SK-N-SH (cell line): ENCODE measurements at regions not wholly inside any gene's neighbourhood (a gene's known extent, or its start where the extent isn't known, plus 50 kb on each side); places are given as distances from the start of the nearest gene placed in this dataset.

Experiments used
- CTCF ChIA-PET: fragments of 300-600, 350-600 bp; formaldehyde crosslinking; extraction: SDS; loops from one replicate; lab custom pipeline; 2021; lab: Yijun Ruan, JAX
- POLR2A ChIA-PET: fragments of 350-600 bp; sonication (Branson Sonifier 250); formaldehyde crosslinking; extraction: SDS; loops from one replicate; lab custom pipeline; 2020; ENCODE audit warnings: antibody characterized with exemption, inconsistent platforms; lab: Yijun Ruan, JAX
- DNase-seq: peaks from one replicate; pipeline ENCODE4 v3.0.0; 2012
- H2AFZ ChIP-seq: fragments of 200-600 bp; sonication (generic); 2 replicates; pipeline ENCODE4 v1.8.1; 2016; ENCODE audit warnings: antibody characterized with exemption, mild to moderate bottlenecking, low read depth
- H3F3A ChIP-seq: fragments of 200-600 bp; sonication (generic); replicated peaks from 2 replicates; pipeline ENCODE3; 2016; ENCODE audit warnings: antibody characterized with exemption, mild to moderate bottlenecking; ENCODE audit not compliant: insufficient read depth
- H3K27ac ChIP-seq, 2 experiments: fragments of 200-500 bp in 1 of 2; fragments of 200-600 bp in 1 of 2; sonication (Bioruptor generic) in 1 of 2; sonication (generic), shearing (Covaris generic) in 1 of 2; 2 replicates each; pipeline versions ENCODE4 v1.5.1 to v1.6.1; 2014 to 2016; ENCODE audit warnings: low read depth in 2 of 2, inconsistent platforms in 1 of 2, low read length in 1 of 2, mild to moderate bottlenecking in 1 of 2, mixed read lengths in 1 of 2
- H3K27me3 ChIP-seq: fragments of 200-600 bp; sonication (generic), shearing (Covaris generic); 2 replicates; pipeline ENCODE4 v1.6.1; 2016; ENCODE audit warnings: mixed run types; ENCODE audit not compliant: insufficient read depth
- H3K36me3 ChIP-seq, 2 experiments: fragments of 200-500 bp in 1 of 2; fragments of 200-600 bp in 1 of 2; sonication (Bioruptor generic) in 1 of 2; sonication (generic) in 1 of 2; replicated peaks in 1 of 2; 2 replicates each; pipeline versions ENCODE3 to v1.5.1; 2014 to 2016; ENCODE audit warnings: low read length in 1 of 2, mild to moderate bottlenecking in 1 of 2; ENCODE audit not compliant: insufficient read depth in 2 of 2, control insufficient read depth in 1 of 2
- H3K4me1 ChIP-seq, 2 experiments: fragments of 200-500 bp in 1 of 2; fragments of 200-600 bp in 1 of 2; sonication (Bioruptor generic) in 1 of 2; sonication (generic), shearing (Covaris generic) in 1 of 2; 2 replicates each; pipeline versions ENCODE4 v1.5.1 to v1.6.1; 2014 to 2016; ENCODE audit warnings: low read depth in 1 of 2, low read length in 1 of 2, mixed run types in 1 of 2; ENCODE audit not compliant: insufficient read depth in 2 of 2, control insufficient read depth in 1 of 2
- H3K4me2 ChIP-seq: fragments of 200-600 bp; sonication (generic), shearing (Covaris generic); 2 replicates; pipeline ENCODE4 v1.6.1; 2017; ENCODE audit warnings: mixed run types
- H3K4me3 ChIP-seq, 2 experiments: fragments of 200-500 bp in 1 of 2; fragments of 200-600 bp in 1 of 2; sonication (Bioruptor generic) in 1 of 2; sonication (generic), shearing (Covaris generic) in 1 of 2; 2 replicates each; pipeline versions ENCODE4 v1.5.1 to v1.8.1; 2014 to 2016; ENCODE audit warnings: low read depth in 2 of 2, inconsistent platforms in 1 of 2, low read length in 1 of 2, mild to moderate bottlenecking in 1 of 2, mixed read lengths in 1 of 2, moderate library complexity in 1 of 2
- H3K79me2 ChIP-seq: fragments of 200-600 bp; sonication (generic); 2 replicates; pipeline ENCODE4 v1.8.1; 2017; ENCODE audit warnings: mild to moderate bottlenecking; ENCODE audit not compliant: insufficient read depth
- H3K9ac ChIP-seq: fragments of 200-600 bp; sonication (generic); 2 replicates; pipeline ENCODE4 v1.6.1; 2017; ENCODE audit warnings: mixed run types
- H3K9me2 ChIP-seq: fragments of 200-600 bp; sonication (generic); 2 replicates; pipeline ENCODE4 v1.6.1; 2017; ENCODE audit warnings: mixed run types
- H3K9me3 ChIP-seq: fragments of 200-600 bp; sonication (generic); 2 replicates; pipeline ENCODE4 v1.6.1; 2017; ENCODE audit warnings: mixed run types, mild to moderate bottlenecking, moderate library complexity
- H4K20me1 ChIP-seq: fragments of 200-600 bp; sonication (generic); 2 replicates; pipeline ENCODE4 v1.6.1; 2017; ENCODE audit warnings: mild to moderate bottlenecking, mixed run types; ENCODE audit not compliant: insufficient read depth
- EZH2phosphoT487 ChIP-seq: fragments of 200-600 bp; sonication (generic); IDR thresholded peaks from 2 replicates; pipeline ENCODE4 v1.6.1; 2017; ENCODE audit warnings: low read depth, mixed run types, mild to moderate bottlenecking, antibody characterized with exemption, moderate library complexity, borderline replicate concordance
- GABPA ChIP-seq: IDR thresholded peaks from 2 replicates; pipeline ENCODE4 v1.4.0; 2012; ENCODE audit warnings: low read depth, mild to moderate bottlenecking
- GATA2 ChIP-seq: sonication (generic); formaldehyde crosslinking; IDR thresholded peaks from 2 replicates; pipeline ENCODE4 v1.5.0; 2020; ENCODE audit warnings: mild to moderate bottlenecking, missing genetic modification reagents
- IRF3 ChIP-seq: fragments of 150-350 bp; IDR thresholded peaks from 2 replicates; pipeline ENCODE4 v1.6.1; 2016; ENCODE audit warnings: mild to moderate bottlenecking, low read depth, low read length
- MXI1 ChIP-seq: IDR thresholded peaks from 2 replicates; pipeline ENCODE4 v1.6.1; 2012; ENCODE audit warnings: mild to moderate bottlenecking, low read depth, low read length, improper control_type of control experiment
- RAD21 ChIP-seq: IDR thresholded peaks from 2 replicates; pipeline ENCODE4 v1.6.1; 2012; ENCODE audit warnings: mild to moderate bottlenecking, low read length
- RCOR1 ChIP-seq: fragments of 150-350 bp; IDR thresholded peaks from 2 replicates; pipeline ENCODE4 v1.6.1; 2017; ENCODE audit warnings: antibody characterized with exemption, low read length
- RFX5 ChIP-seq: IDR thresholded peaks from 2 replicates; pipeline ENCODE4 v1.6.1; 2012; ENCODE audit warnings: mild to moderate bottlenecking, improper control_type of control experiment, low read length
- TAF1 ChIP-seq: IDR thresholded peaks from 2 replicates; pipeline ENCODE4 v1.6.1; 2012; ENCODE audit warnings: low read depth, mild to moderate bottlenecking, low read length, moderate library complexity, borderline replicate concordance
- TCF12 ChIP-seq: IDR thresholded peaks from 2 replicates; pipeline ENCODE4 v1.4.0; 2012
- USF1 ChIP-seq: IDR thresholded peaks from 2 replicates; pipeline ENCODE4 v1.4.0; 2012; ENCODE audit warnings: low read depth, borderline replicate concordance
- USF2 ChIP-seq: fragments of 150-350 bp; IDR thresholded peaks from 2 replicates; pipeline ENCODE4 v1.6.1; 2017; ENCODE audit warnings: antibody characterized with exemption, low read length, low read depth, borderline replicate concordance
- ZBTB33 ChIP-seq: IDR thresholded peaks from 2 replicates; pipeline ENCODE4 v1.4.0; 2012; ENCODE audit warnings: low read depth, borderline replicate concordance
- WGBS: methylation state at CpG from one replicate; pipeline ENCODE4 v1.1.6; 2017; ENCODE audit warnings: low lambda C conversion rate; 5-methylcytosine and 5-hydroxymethylcytosine counted together

GRCh38 chr3:148453781-148454191 is 243.9 kb upstream of the AGTR1 start (continued):
- TF ChIP-seq USF1 (no peak), RCOR1 (no peak), GABPA (no peak), EZH2phosphoT487 (no peak), RAD21 (no peak), MXI1 (no peak), IRF3 (no peak)

GRCh38 chr3:148455098-148455497 is 242.6 kb upstream of the AGTR1 start:
- TF ChIP-seq EZH2phosphoT487 = no peak
- TF ChIP-seq USF2 = no peak
- no peak for TF ChIP-seq TCF12
- TF ChIP-seq RFX5 = no peak
- TF ChIP-seq GABPA = no peak
- TF ChIP-seq TAF1 = no peak
- no peak for TF ChIP-seq RAD21
- TF ChIP-seq ZBTB33 = no peak
- no peak for TF ChIP-seq GATA2 (CRISPR knock-in tag)
- no peak for DNase-seq
- Histone ChIP-seq H4K20me1 (no peaks in the 10 kb centered on the region), H3K9ac (no peak overlapping the region), H3K27me3 (no peaks in the 10 kb centered on the region), H3K79me2 (no peaks in the 10 kb centered on the region; the same call in 1 of the 2 replicates), H3K9me3 (no peaks in the 10 kb centered on the region), H3K4me2 (no peak overlapping the region), H3K9me2 (no peaks in the 10 kb centered on the region), H3K4me1 (no peaks in the 10 kb centered on the region), H3K4me3 (no peak overlapping the region), H2AFZ (no peak overlapping the region), H3K27ac (no peak overlapping the region), H3K36me3 (no peaks in the 10 kb centered on the region), H3F3A (no peaks in the 10 kb centered on the region)
- CTCF ChIA-PET = no interaction called here
- POLR2A ChIA-PET = no interaction called here
- 54% methylated on average over 4 of the region's 4 CpGs for WGBS
